Liver (tissue), 3 donors: ENCODE measurements at regions not wholly inside any gene's neighbourhood (a gene's known extent, or its start where the extent isn't known, plus 50 kb on each side); places are given as distances from the start of the nearest gene placed in this dataset.

ENCODE experiments used
- ATF3 ChIP-seq: IDR thresholded peaks from 2 replicates; pipeline ENCODE4 v1.6.1; 2016; ENCODE audit warnings: antibody characterized with exemption
- CTCF ChIP-seq: fragments of 150-350 bp; IDR thresholded peaks from 2 replicates; pipeline ENCODE4 v1.5.1; 2017; ENCODE audit warnings: improper control_type of control experiment, low read depth, low read length; ENCODE audit not compliant: missing input control
- EGR1 ChIP-seq, 2 donors: IDR thresholded peaks; 2 replicates each; pipeline ENCODE4 v1.6.1; 2016 to 2018; ENCODE audit warnings: antibody characterized with exemption in 2 of 2, low read depth in 2 of 2
- FOXA1 ChIP-seq: IDR thresholded peaks from 2 replicates; pipeline ENCODE4 v1.6.1; 2016; ENCODE audit warnings: antibody characterized with exemption
- GABPA ChIP-seq, 2 donors: IDR thresholded peaks in 1 of 2; conservative IDR thresholded peaks in 1 of 2; 2 replicates each; pipeline ENCODE4 v1.6.1; 2016; ENCODE audit warnings: antibody characterized with exemption in 2 of 2, mild to moderate bottlenecking in 1 of 2, moderate library complexity in 1 of 2
- HNF4A ChIP-seq, 2 donors: conservative IDR thresholded peaks; 2 replicates each; pipeline ENCODE4 v1.6.1; 2016; ENCODE audit warnings: antibody characterized with exemption in 2 of 2, mild to moderate bottlenecking in 2 of 2
- JUND ChIP-seq, 2 donors: IDR thresholded peaks; 2 replicates each; pipeline ENCODE4 v1.6.1; 2016; ENCODE audit warnings: antibody characterized with exemption in 2 of 2
- MAX ChIP-seq: IDR thresholded peaks from 2 replicates; pipeline ENCODE4 v1.6.1; 2016; ENCODE audit warnings: antibody characterized with exemption
- RAD21 ChIP-seq, 2 donors: IDR thresholded peaks; 2 replicates each; pipeline ENCODE4 v1.6.1; 2016; ENCODE audit warnings: antibody characterized with exemption in 2 of 2, mild to moderate bottlenecking in 2 of 2
- REST ChIP-seq: IDR thresholded peaks from 2 replicates; pipeline ENCODE4 v1.6.1; 2016; ENCODE audit warnings: antibody characterized with exemption, mild to moderate bottlenecking
- SP1 ChIP-seq: IDR thresholded peaks from 2 replicates; pipeline ENCODE4 v1.6.1; 2018; ENCODE audit warnings: antibody characterized with exemption, mild to moderate bottlenecking
- TAF1 ChIP-seq: conservative IDR thresholded peaks from 2 replicates; pipeline ENCODE4 v1.6.1; 2016; ENCODE audit warnings: antibody characterized with exemption, mild to moderate bottlenecking
- YY1 ChIP-seq: IDR thresholded peaks from 2 replicates; pipeline ENCODE4 v1.6.1; 2016; ENCODE audit warnings: antibody characterized with exemption, mild to moderate bottlenecking
- ZBTB33 ChIP-seq: IDR thresholded peaks from 2 replicates; pipeline ENCODE4 v1.6.1; 2016; ENCODE audit warnings: antibody characterized with exemption
- donor health status: healthy.
- donor health status: healthy.

- TF ChIP-seq CTCF (no peak), REST (no peak), SP1 (no peak), MAX (no peak), YY1 (no peak), JUND (IDR thresholded peaks at IDR 0.05) (no peak), GABPA (IDR thresholded peaks at IDR 0.05 in 1 of 2, conservative IDR thresholded peaks at IDR 0.05 in 1 of 2) (no peak), RAD21 (IDR thresholded peaks at IDR 0.05) (no peak), FOXA1 (no peak), ATF3 (no peak), TAF1 (no peak), ZBTB33 (no peak), HNF4A (conservative IDR thresholded peaks at IDR 0.05) (no peak), EGR1 (IDR thresholded peaks at IDR 0.05; ENCODE audit: low read depth in 2 of 2) (no peak)
Observed at GRCh38 chr15:53223815-53224214, 433.7 kb upstream of the ONECUT1 start.
